Hematopoietic multipotent progenitor cell treated with erythropoietin and hydrocortisone succinate and interleukin-3 and kit ligand, for 6 days (in vitro differentiated cells): ENCODE measurements at regions not wholly inside any gene's neighbourhood (a gene's known extent, or its start where the extent isn't known, plus 50 kb on each side); places are given as distances from the start of the nearest gene placed in this dataset.

Experiments used
- DNase-seq: peaks from one replicate; pipeline ENCODE4 v3.0.0-alpha.2; 2015

DNA sequence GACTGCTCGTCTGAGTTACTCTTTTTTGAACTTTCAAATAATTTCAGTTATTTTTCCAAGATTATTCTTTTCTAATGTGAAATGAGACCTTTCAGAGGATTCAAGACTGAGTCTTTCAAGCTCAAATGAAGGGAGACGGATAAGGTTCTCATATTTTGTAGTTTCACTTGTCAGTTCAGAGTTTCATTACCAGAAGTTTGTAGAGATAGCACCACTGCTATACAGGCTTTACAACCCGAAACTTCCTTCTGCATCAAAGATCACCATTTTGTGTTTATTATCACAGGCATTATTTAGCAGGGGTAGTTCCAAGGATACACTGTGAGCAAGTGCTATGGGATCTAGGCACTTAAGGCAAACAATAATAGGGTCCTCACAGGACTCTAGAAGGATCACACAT, 74.7 kb upstream of the EPHA7 start:
- no peak for DNase-seq

DNA sequence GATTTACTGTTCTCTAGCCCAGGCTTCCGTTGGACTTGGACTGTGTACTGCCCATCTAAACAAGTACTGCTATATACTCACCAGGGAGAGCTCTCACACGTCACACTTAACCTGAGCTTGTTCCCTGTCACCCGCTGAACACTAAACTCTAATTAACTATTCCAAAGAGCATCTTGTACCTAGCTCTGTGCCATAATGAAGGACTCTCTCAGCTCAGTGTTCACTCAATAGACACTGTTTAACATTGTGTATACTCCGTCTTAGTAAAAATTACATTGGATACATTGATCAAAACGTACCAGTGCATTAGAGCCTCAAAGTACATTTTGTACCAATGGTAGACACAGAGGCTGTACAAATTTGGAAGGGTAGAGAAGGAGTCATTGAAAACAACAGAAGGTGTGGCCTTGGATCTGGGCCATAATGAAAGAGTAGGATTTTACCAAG, 55.4 kb upstream of the EPHA7 start:
- DNase-seq: no peak

DNA sequence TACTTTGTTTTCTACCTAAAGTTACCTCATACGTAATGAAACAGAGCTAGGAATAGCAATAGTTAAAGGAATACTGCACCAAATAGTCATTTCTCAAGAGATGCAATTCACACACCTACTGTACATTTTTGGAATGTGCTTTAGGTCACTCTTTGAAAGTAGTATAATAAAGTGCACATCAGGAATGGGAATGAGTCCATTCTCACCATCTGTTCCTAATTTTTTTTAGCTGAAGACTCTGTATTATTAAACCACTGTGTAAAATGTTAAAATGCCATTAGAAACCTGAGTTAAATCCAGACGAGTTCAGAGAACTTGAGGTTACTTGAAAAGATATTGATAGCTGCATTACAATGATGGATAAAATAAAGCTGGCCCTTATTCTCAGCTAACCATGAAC, 51.9 kb upstream of the EPHA7 start:
- DNase-seq: no peak
